KMS-11 (cell line): ENCODE measurements at regions not wholly inside any gene's neighbourhood (a gene's known extent, or its start where the extent isn't known, plus 50 kb on each side); places are given as distances from the start of the nearest gene placed in this dataset.

Experiments
- H2AFZ ChIP-seq: fragments of 200-600 bp; sonication (generic); 2 replicates; pipeline ENCODE4 v1.6.1; 2016; ENCODE audit warnings: antibody characterized with exemption, mixed run types, low read depth
- H3K27ac ChIP-seq: fragments of 200-600 bp; sonication (generic); 2 replicates; pipeline ENCODE4 v1.6.1; 2016; ENCODE audit warnings: mild to moderate bottlenecking, mixed run types
- H3K27me3 ChIP-seq: fragments of 200-600 bp; sonication (generic); 2 replicates; pipeline ENCODE4 v1.6.1; 2017; ENCODE audit warnings: mild to moderate bottlenecking, low read depth, mixed run types, moderate library complexity; ENCODE audit not compliant: insufficient read depth
- H3K36me3 ChIP-seq: fragments of 200-600 bp; sonication (generic); 2 replicates; pipeline ENCODE4 v1.6.1; 2017; ENCODE audit warnings: mild to moderate bottlenecking, mixed run types; ENCODE audit not compliant: insufficient read depth
- H3K4me1 ChIP-seq: fragments of 200-600 bp; sonication (generic); 2 replicates; pipeline ENCODE4 v1.6.1; 2016; ENCODE audit warnings: mild to moderate bottlenecking, low read depth, mixed run types; ENCODE audit not compliant: poor library complexity, severe bottlenecking
- H3K4me2 ChIP-seq: fragments of 200-600 bp; sonication (generic); 2 replicates; pipeline ENCODE4 v1.7.0; 2016; ENCODE audit warnings: mild to moderate bottlenecking, mixed run types
- H3K4me3 ChIP-seq: fragments of 200-600 bp; sonication (generic); IDR thresholded peaks from 2 replicates; pipeline ENCODE4 v1.6.1; 2017; ENCODE audit warnings: low read depth, low read length, mixed read lengths; ENCODE audit not compliant: insufficient read depth
- H3K79me2 ChIP-seq: fragments of 200-600 bp; sonication (generic); 2 replicates; pipeline ENCODE4 v1.6.1; 2016; ENCODE audit warnings: low read depth, mixed run types; ENCODE audit not compliant: insufficient read depth
- H3K9ac ChIP-seq: fragments of 200-600 bp; sonication (generic); 2 replicates; pipeline ENCODE4 v1.6.1; 2016; ENCODE audit warnings: mild to moderate bottlenecking, mixed run types
- H4K20me1 ChIP-seq: fragments of 200-600 bp; sonication (generic); 2 replicates; pipeline ENCODE4 v1.6.1; 2016; ENCODE audit warnings: mild to moderate bottlenecking, mixed run types; ENCODE audit not compliant: insufficient read depth
- TF ChIP-seq, protein P1 (sequence below): fragments of 200-600 bp; sonication (generic); conservative IDR thresholded peaks from 2 replicates; pipeline ENCODE4 v1.6.1; 2017; ENCODE audit warnings: low read depth, mild to moderate bottlenecking, antibody characterized with exemption, low read length, moderate library complexity, mixed read lengths

GRCh38 chr17:72336026-72336803 lies 215.4 kb downstream of the SOX9 start:
- TF ChIP-seq, protein P1, sequence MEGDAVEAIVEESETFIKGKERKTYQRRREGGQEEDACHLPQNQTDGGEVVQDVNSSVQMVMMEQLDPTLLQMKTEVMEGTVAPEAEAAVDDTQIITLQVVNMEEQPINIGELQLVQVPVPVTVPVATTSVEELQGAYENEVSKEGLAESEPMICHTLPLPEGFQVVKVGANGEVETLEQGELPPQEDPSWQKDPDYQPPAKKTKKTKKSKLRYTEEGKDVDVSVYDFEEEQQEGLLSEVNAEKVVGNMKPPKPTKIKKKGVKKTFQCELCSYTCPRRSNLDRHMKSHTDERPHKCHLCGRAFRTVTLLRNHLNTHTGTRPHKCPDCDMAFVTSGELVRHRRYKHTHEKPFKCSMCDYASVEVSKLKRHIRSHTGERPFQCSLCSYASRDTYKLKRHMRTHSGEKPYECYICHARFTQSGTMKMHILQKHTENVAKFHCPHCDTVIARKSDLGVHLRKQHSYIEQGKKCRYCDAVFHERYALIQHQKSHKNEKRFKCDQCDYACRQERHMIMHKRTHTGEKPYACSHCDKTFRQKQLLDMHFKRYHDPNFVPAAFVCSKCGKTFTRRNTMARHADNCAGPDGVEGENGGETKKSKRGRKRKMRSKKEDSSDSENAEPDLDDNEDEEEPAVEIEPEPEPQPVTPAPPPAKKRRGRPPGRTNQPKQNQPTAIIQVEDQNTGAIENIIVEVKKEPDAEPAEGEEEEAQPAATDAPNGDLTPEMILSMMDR: no peak
- Histone ChIP-seq H3K4me1 (no peaks in the 10 kb centered on the region), H3K36me3 (no peaks in the 10 kb centered on the region), H3K4me3 (no peak overlapping the region), H3K27me3 (no peaks in the 10 kb centered on the region), H3K27ac (no peak overlapping the region), H3K4me2 (no peak overlapping the region), H3K9ac (no peak overlapping the region), H4K20me1 (no peaks in the 10 kb centered on the region), H3K79me2 (no peaks in the 10 kb centered on the region), H2AFZ (no peak overlapping the region)

DNA sequence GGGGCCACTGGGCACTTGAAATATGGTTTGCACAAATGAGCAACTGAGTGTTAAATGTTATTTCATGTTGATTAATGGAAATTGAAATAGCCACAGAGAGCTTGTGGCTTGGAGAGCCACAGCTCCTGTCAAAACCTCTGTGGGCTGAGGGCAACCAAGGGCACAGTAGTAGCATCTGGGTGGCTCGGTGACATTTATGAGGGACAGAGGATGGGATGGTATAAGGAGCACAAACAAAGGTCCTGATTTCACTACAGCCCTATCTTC lies 215.9 kb downstream of the SOX9 start:
- Histone ChIP-seq H3K27ac (no peak overlapping the region), H3K4me3 (no peak overlapping the region), H3K4me2 (no peak overlapping the region), H2AFZ (no peak overlapping the region), H4K20me1 (no peaks in the 10 kb centered on the region), H3K27me3 (no peaks in the 10 kb centered on the region), H3K79me2 (no peaks in the 10 kb centered on the region), H3K4me1 (no peaks in the 10 kb centered on the region), H3K9ac (no peak overlapping the region), H3K36me3 (no peaks in the 10 kb centered on the region)
- TF ChIP-seq, protein P1: no peak

- TF ChIP-seq, protein P1: no peak
- no peak overlapping the region for H3K4me2 ChIP-seq
- H4K20me1 ChIP-seq: no peaks in the 10 kb centered on the region
- no peaks in the 10 kb centered on the region for H3K27me3 ChIP-seq
- no peak overlapping the region for H3K4me3 ChIP-seq
- no peak overlapping the region for H2AFZ ChIP-seq
- H3K79me2 ChIP-seq: no peaks in the 10 kb centered on the region
- no peaks in the 10 kb centered on the region for H3K4me1 ChIP-seq
- H3K9ac ChIP-seq: no peak overlapping the region
- H3K27ac ChIP-seq: no peak overlapping the region
- H3K36me3 ChIP-seq: no peaks in the 10 kb centered on the region
Observed at GRCh38 chr17:72338304-72338703, 217.5 kb downstream of the SOX9 start.

GRCh38 chr17:72338847-72339790 lies 218.3 kb downstream of the SOX9 start:
- Histone ChIP-seq H3K4me3 (no peak overlapping the region), H2AFZ (no peak overlapping the region), H4K20me1 (no peaks in the 10 kb centered on the region), H3K79me2 (no peaks in the 10 kb centered on the region), H3K4me2 (no peak overlapping the region), H3K9ac (no peak overlapping the region), H3K36me3 (no peaks in the 10 kb centered on the region), H3K4me1 (no peaks in the 10 kb centered on the region), H3K27me3 (no peaks in the 10 kb centered on the region), H3K27ac (no peak overlapping the region)
- TF ChIP-seq, protein P1: no peak
